Ovary (tissue), 3 donors: ENCODE measurements at regions not wholly inside any gene's neighbourhood (a gene's known extent, or its start where the extent isn't known, plus 50 kb on each side); places are given as distances from the start of the nearest gene placed in this dataset.

ENCODE experiments used
- EP300 ChIP-seq: sonication (generic); formaldehyde crosslinking; IDR thresholded peaks from one replicate; pipeline ENCODE4 v1.6.1; 2017; ENCODE audit warnings: antibody characterized with exemption
- POLR2A ChIP-seq: fragments of 450-650 bp; IDR thresholded peaks from one replicate; pipeline ENCODE4 v1.6.1; 2017; ENCODE audit warnings: antibody characterized with exemption, mild to moderate bottlenecking, moderate library complexity
- TF ChIP-seq, protein P1 (sequence below), 3 donors: fragments of 450-650 bp in 2 of 3; fragments of 200-600 bp in 1 of 3; IDR thresholded peaks; one replicate each; pipeline versions ENCODE4 v1.5.1 to v1.8.0; 2016 to 2022; ENCODE audit warnings: antibody characterized with exemption in 3 of 3, mild to moderate bottlenecking in 1 of 3
- donor health status: DM: no; HTN: no; CAD: no.

DNA sequence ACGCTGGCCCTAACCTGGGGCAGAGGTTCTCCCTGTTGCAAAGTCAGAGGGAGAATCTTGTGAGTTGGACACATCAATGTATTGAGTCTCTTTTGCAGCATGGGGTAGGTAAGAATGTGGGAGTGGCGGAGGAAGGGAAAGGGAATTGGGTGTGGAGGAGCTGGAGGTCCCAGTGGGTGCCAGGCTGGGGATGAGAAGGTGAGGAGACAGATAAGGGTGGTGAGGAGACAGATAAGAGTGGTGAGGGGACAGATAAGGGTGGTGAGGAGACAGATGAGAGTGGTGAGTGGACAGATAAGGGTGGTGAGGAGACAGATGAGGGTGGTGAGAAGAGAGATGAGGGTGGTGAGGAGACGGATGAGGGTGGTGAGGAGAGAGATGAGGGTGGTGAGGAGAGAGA, 72.9 kb upstream of the SFSWAP start:
- TF ChIP-seq, protein P1, sequence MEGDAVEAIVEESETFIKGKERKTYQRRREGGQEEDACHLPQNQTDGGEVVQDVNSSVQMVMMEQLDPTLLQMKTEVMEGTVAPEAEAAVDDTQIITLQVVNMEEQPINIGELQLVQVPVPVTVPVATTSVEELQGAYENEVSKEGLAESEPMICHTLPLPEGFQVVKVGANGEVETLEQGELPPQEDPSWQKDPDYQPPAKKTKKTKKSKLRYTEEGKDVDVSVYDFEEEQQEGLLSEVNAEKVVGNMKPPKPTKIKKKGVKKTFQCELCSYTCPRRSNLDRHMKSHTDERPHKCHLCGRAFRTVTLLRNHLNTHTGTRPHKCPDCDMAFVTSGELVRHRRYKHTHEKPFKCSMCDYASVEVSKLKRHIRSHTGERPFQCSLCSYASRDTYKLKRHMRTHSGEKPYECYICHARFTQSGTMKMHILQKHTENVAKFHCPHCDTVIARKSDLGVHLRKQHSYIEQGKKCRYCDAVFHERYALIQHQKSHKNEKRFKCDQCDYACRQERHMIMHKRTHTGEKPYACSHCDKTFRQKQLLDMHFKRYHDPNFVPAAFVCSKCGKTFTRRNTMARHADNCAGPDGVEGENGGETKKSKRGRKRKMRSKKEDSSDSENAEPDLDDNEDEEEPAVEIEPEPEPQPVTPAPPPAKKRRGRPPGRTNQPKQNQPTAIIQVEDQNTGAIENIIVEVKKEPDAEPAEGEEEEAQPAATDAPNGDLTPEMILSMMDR (IDR thresholded peaks at IDR 0.05) = no peak
- TF ChIP-seq POLR2A (no peak), EP300 (no peak)
